Caco-2 (cell line): ENCODE measurements at regions not wholly inside any gene's neighbourhood (a gene's known extent, or its start where the extent isn't known, plus 50 kb on each side); places are given as distances from the start of the nearest gene placed in this dataset.

Experiments
- BruUV-seq: library from RNA; stranded (reverse); fragments of 400-500 nt; replicated peaks from 2 replicates; lab custom pipeline; 2021; lab: Mats Ljungman, UMichigan
- CTCF ChIA-PET: fragments of 300-600 bp; sonication (Branson Sonifier 250); formaldehyde crosslinking; loops from one replicate; lab custom pipeline; 2022; ENCODE audit warnings: antibody characterized with exemption; lab: Charles Lee
- POLR2A ChIA-PET: fragments of 300-600 bp; sonication (Branson Sonifier 250); formaldehyde crosslinking; loops from one replicate; lab custom pipeline; 2022; ENCODE audit warnings: antibody characterized with exemption; lab: Charles Lee
- DNase-seq, 2 experiments: peaks; one replicate each; pipeline versions ENCODE4 v3.0.0 to v3.0.0-alpha.2; 2020 to 2022
- H3K27me3 ChIP-seq: replicated peaks from 2 replicates; pipeline ENCODE4 v1.6.0; 2011; ENCODE audit warnings: low read length; ENCODE audit not compliant: control insufficient read depth, insufficient read depth
- H3K36me3 ChIP-seq: 2 replicates; pipeline ENCODE4 v1.5.1; 2011; ENCODE audit warnings: low read length; ENCODE audit not compliant: control insufficient read depth, insufficient read depth
- H3K4me1 ChIP-seq: fragments of 250-450 bp; sonication (Bioruptor Pico); 2 replicates; pipeline ENCODE4 v1.5.1; 2020; ENCODE audit warnings: mild to moderate bottlenecking
- H3K4me3 ChIP-seq: 2 replicates; pipeline ENCODE4 v1.5.1; 2011; ENCODE audit warnings: low read depth, mild to moderate bottlenecking, control low read depth, low read length
- H3K9me3 ChIP-seq: fragments of 250-450 bp; sonication (Bioruptor Pico); 2 replicates; pipeline ENCODE4 v1.5.1; 2020; ENCODE audit warnings: mild to moderate bottlenecking, moderate library complexity
- H3K27ac Mint-ChIP-seq: one replicate; pipeline ENCODE4 v1.8.0; 2022; ENCODE audit warnings: mixed read lengths; ENCODE audit not compliant: unreplicated experiment
- H3K27me3 Mint-ChIP-seq: one replicate; pipeline ENCODE4 v1.8.0; 2022; ENCODE audit warnings: mixed read lengths; ENCODE audit not compliant: insufficient read depth, unreplicated experiment
- H3K36me3 Mint-ChIP-seq: one replicate; pipeline ENCODE4 v1.8.0; 2022; ENCODE audit warnings: mild to moderate bottlenecking, mixed read lengths; ENCODE audit not compliant: insufficient read depth, unreplicated experiment
- H3K4me1 Mint-ChIP-seq: one replicate; pipeline ENCODE4 v1.8.0; 2022; ENCODE audit warnings: low read depth, mixed read lengths; ENCODE audit not compliant: unreplicated experiment
- H3K4me3 Mint-ChIP-seq: one replicate; pipeline ENCODE4 v1.8.0; 2022; ENCODE audit warnings: mild to moderate bottlenecking, moderate library complexity, mixed read lengths; ENCODE audit not compliant: unreplicated experiment
- H3K9me3 Mint-ChIP-seq: one replicate; pipeline ENCODE4 v1.8.0; 2022; ENCODE audit warnings: mixed read lengths; ENCODE audit not compliant: unreplicated experiment
- CTCF ChIP-seq, 2 experiments: fragments of 200-600 bp in 1 of 2; IDR thresholded peaks; 1 replicate in 1 of 2; 2 replicates in 1 of 2; pipeline versions ENCODE4 v1.5.1 to v1.8.0; 2011 to 2022; ENCODE audit warnings: antibody characterized with exemption in 1 of 2, control low read depth in 1 of 2, inconsistent platforms in 1 of 2, low read depth in 1 of 2, low read length in 1 of 2, mild to moderate bottlenecking in 1 of 2, moderate library complexity in 1 of 2; ENCODE audit not compliant: insufficient read depth in 1 of 2, severe bottlenecking in 1 of 2, unreplicated experiment in 1 of 2
- intact Hi-C: fragments of 100-400 bp; cut with micrococcal nuclease; formaldehyde crosslinking; loops from one replicate; pipeline ENCODE4 v1.10.0; 2022; ENCODE audit not compliant: unreplicated experiment

- TF ChIP-seq CTCF (IDR thresholded peaks at IDR 0.05; ENCODE audit: insufficient read depth in 1 of 2, low read depth in 1 of 2, low read length in 1 of 2, severe bottlenecking in 1 of 2, unreplicated experiment in 1 of 2) = no peak
- ChIA-PET CTCF (no interaction called here), POLR2A (no interaction called here)
- intact Hi-C loops = no loop called here
- no peak for DNase-seq
- BruUV-seq = no TSS peak
- Mint-ChIP-seq H3K9me3 (peaks cover 22% of the 10 kb centered on the region), H3K27me3 (no peaks in the 10 kb centered on the region), H3K4me1 (no peaks in the 10 kb centered on the region), H3K4me3 (no peak overlapping the region), H3K36me3 (no peaks in the 10 kb centered on the region), H3K27ac (no peak overlapping the region)
- Histone ChIP-seq H3K27me3 (no peaks in the 10 kb centered on the region), H3K9me3 (peaks cover 2% of the 10 kb centered on the region; the same call in 1 of the 2 replicates), H3K4me1 (no peaks in the 10 kb centered on the region), H3K36me3 (no peaks in the 10 kb centered on the region), H3K4me3 (no peak overlapping the region)
Measured at GRCh38 chr14:51145246-51145645, 50.3 kb upstream of the TRIM9 start.

GRCh38 chr14:51147183-51147582, 52.3 kb upstream of the TRIM9 start:
- ChIA-PET POLR2A (interaction anchor here (0.6 kb wide), 1 partner anchor 484 kb away, joined by 5 read pairs; no protein-coding TSS in a partner anchor), CTCF (no interaction called here)
- Histone ChIP-seq H3K9me3 (peaks cover 2% of the 10 kb centered on the region; the same call in 1 of the 2 replicates), H3K27me3 (no peaks in the 10 kb centered on the region), H3K4me3 (no peak overlapping the region), H3K4me1 (no peaks in the 10 kb centered on the region), H3K36me3 (no peaks in the 10 kb centered on the region)
- BruUV-seq = no TSS peak
- intact Hi-C loops = no loop called here
- Mint-ChIP-seq H3K27ac (no peak overlapping the region), H3K4me3 (no peak overlapping the region), H3K4me1 (no peaks in the 10 kb centered on the region), H3K36me3 (no peaks in the 10 kb centered on the region), H3K27me3 (no peaks in the 10 kb centered on the region), H3K9me3 (peaks cover 4% of the 10 kb centered on the region)
- DNase-seq = no peak
- TF ChIP-seq CTCF (IDR thresholded peaks at IDR 0.05; ENCODE audit: insufficient read depth in 1 of 2, low read depth in 1 of 2, low read length in 1 of 2, severe bottlenecking in 1 of 2, unreplicated experiment in 1 of 2) = no peak

- BruUV-seq = no TSS peak
- Mint-ChIP-seq H3K36me3 (no peaks in the 10 kb centered on the region), H3K4me3 (no peak overlapping the region), H3K27me3 (no peaks in the 10 kb centered on the region), H3K4me1 (no peaks in the 10 kb centered on the region), H3K27ac (no peak overlapping the region), H3K9me3 (no peaks in the 10 kb centered on the region)
- no peak overlapping the region for H3K4me3 ChIP-seq
- no peaks in the 10 kb centered on the region for H3K9me3 ChIP-seq
- CTCF ChIA-PET = interaction anchor here (1.2 kb wide), 1 partner anchor 52 kb away, joined by 3 read pairs; no protein-coding TSS in a partner anchor
- no peaks in the 10 kb centered on the region for H3K27me3 ChIP-seq
- H3K36me3 ChIP-seq = no peaks in the 10 kb centered on the region
- DNase-seq = no peak
- no peak for TF ChIP-seq CTCF (IDR thresholded peaks at IDR 0.05; ENCODE audit: insufficient read depth in 1 of 2, low read depth in 1 of 2, low read length in 1 of 2, severe bottlenecking in 1 of 2, unreplicated experiment in 1 of 2)
- POLR2A ChIA-PET = no interaction called here
- intact Hi-C loops = no loop called here
- H3K4me1 ChIP-seq = no peaks in the 10 kb centered on the region
Measured at GRCh38 chr14:51155326-51155725, 60.4 kb upstream of the TRIM9 start.
